Cardiac muscle cell (in vitro differentiated cells and primary cell): ENCODE measurements at regions not wholly inside any gene's neighbourhood (a gene's known extent, or its start where the extent isn't known, plus 50 kb on each side); places are given as distances from the start of the nearest gene placed in this dataset.

Experiments
- DNase-seq, 2 donors: peaks; one replicate each; pipeline versions ENCODE4 v3.0.0 to v3.0.0-alpha.2; 2010 to 2017; ENCODE audit warnings: low read depth in 1 of 2, low spot score in 1 of 2
- H3K27ac ChIP-seq: fragments of 200-600 bp; sonication (generic); 2 replicates; pipeline ENCODE4 v1.5.1; 2016
- H3K27me3 ChIP-seq: fragments of 200-600 bp; sonication (generic); 2 replicates; pipeline ENCODE4 v1.6.0; 2016; ENCODE audit warnings: control low read depth
- H3K36me3 ChIP-seq: fragments of 200-600 bp; sonication (generic); 2 replicates; pipeline ENCODE4 v1.5.1; 2016; ENCODE audit warnings: control low read depth
- H3K4me1 ChIP-seq: fragments of 200-600 bp; sonication (generic); 2 replicates; pipeline ENCODE4 v1.8.1; 2017; ENCODE audit warnings: low read depth, mild to moderate bottlenecking, mixed run types
- H3K4me3 ChIP-seq: fragments of 200-600 bp; sonication (generic); 2 replicates; pipeline ENCODE4 v1.5.1; 2016; ENCODE audit warnings: mild to moderate bottlenecking
- H3K9me3 ChIP-seq: fragments of 200-600 bp; sonication (generic); 2 replicates; pipeline ENCODE4 v1.5.1; 2017; ENCODE audit warnings: low read depth, mild to moderate bottlenecking, control low read depth
- TF ChIP-seq, protein P1 (sequence below): IDR thresholded peaks from 2 replicates; pipeline ENCODE4 v1.5.1; 2012; ENCODE audit warnings: low read depth, mild to moderate bottlenecking, low read length

DNA sequence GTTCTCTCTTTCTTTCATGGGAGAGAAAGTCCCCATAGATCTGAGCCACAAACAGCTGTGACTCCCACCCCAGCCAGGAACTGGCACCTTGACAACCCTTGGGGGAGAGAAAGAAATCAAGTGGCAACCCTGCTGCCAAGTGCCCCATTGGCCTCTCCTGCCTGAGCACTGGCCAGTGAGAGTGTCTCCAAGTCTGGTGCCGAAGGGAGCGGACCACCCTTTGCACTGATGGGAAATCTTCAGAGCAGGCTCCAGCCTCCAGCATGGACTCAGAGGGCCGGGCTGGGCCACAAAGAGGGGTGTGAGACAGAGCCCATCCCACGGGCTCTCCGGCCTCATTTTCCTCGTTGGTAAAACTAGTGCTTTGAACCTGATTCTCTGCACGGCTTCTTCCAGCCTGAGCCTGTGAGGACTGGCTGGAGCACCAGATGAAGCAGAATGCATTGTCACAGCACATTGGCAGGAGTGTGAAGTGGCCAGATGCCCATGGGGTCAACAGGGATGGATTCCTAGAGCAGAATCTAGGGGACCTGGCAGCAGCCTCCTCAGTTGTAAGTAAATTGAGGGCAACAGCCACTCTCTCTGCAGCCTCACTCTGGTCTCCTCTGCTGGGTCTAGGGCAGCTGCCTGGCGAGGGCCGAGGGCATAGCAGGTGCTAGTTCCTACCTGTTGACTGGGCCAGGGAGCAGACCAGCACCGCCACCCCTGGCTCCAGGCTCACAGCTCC lies 81.4 kb downstream of the TRIM29 start:
- H3K4me1 ChIP-seq: no peaks in the 10 kb centered on the region
- no peaks in the 10 kb centered on the region for H3K36me3 ChIP-seq
- no peak overlapping the region for H3K27ac ChIP-seq
- TF ChIP-seq, protein P1, sequence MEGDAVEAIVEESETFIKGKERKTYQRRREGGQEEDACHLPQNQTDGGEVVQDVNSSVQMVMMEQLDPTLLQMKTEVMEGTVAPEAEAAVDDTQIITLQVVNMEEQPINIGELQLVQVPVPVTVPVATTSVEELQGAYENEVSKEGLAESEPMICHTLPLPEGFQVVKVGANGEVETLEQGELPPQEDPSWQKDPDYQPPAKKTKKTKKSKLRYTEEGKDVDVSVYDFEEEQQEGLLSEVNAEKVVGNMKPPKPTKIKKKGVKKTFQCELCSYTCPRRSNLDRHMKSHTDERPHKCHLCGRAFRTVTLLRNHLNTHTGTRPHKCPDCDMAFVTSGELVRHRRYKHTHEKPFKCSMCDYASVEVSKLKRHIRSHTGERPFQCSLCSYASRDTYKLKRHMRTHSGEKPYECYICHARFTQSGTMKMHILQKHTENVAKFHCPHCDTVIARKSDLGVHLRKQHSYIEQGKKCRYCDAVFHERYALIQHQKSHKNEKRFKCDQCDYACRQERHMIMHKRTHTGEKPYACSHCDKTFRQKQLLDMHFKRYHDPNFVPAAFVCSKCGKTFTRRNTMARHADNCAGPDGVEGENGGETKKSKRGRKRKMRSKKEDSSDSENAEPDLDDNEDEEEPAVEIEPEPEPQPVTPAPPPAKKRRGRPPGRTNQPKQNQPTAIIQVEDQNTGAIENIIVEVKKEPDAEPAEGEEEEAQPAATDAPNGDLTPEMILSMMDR: no peak
- H3K27me3 ChIP-seq: no peaks in the 10 kb centered on the region
- no peak overlapping the region for H3K4me3 ChIP-seq
- no peaks in the 10 kb centered on the region for H3K9me3 ChIP-seq
- no peak for DNase-seq

DNA sequence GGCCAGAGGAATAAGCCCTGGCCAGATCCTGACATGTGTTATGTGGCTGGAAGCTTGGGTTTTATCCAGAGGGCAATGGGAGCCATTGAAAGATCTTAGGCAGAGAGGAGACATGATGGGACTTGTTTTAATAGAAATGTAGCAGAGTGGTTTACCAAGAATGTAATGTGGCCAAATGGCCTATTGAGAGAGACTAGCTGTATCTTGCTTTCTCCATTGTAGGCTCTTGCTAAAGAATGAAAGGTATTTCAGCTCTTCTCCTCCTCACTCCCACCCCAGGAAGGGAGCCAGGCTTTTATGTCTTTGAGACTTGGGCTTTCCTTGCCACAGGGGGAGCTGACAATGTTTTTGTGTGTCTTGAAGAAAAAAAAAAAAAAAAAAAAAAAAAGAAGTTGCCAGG lies 82.3 kb downstream of the TRIM29 start:
- TF ChIP-seq, protein P1: no peak
- peak; percentile 17 to 34 for DNase-seq
- Histone ChIP-seq H3K4me3 (no peak overlapping the region), H3K36me3 (no peaks in the 10 kb centered on the region), H3K4me1 (no peaks in the 10 kb centered on the region), H3K27me3 (no peaks in the 10 kb centered on the region), H3K9me3 (no peaks in the 10 kb centered on the region), H3K27ac (no peak overlapping the region)

DNA sequence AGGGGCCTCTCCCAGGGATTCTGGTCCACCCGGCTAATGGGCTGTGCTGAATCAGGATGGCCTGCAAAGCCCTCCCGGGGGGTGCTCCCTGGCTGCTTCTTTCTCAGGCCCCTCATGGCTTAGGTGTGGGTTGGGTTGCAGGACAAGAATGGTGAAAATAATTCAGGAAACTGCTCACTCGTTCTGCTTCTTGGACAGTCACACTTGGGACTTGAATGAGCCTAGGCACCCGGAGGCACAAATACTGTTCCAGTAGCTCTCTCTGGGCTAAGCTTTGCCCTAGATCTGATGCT lies 83.2 kb downstream of the TRIM29 start:
- no peak for DNase-seq
- no peaks in the 10 kb centered on the region for H3K9me3 ChIP-seq

DNA sequence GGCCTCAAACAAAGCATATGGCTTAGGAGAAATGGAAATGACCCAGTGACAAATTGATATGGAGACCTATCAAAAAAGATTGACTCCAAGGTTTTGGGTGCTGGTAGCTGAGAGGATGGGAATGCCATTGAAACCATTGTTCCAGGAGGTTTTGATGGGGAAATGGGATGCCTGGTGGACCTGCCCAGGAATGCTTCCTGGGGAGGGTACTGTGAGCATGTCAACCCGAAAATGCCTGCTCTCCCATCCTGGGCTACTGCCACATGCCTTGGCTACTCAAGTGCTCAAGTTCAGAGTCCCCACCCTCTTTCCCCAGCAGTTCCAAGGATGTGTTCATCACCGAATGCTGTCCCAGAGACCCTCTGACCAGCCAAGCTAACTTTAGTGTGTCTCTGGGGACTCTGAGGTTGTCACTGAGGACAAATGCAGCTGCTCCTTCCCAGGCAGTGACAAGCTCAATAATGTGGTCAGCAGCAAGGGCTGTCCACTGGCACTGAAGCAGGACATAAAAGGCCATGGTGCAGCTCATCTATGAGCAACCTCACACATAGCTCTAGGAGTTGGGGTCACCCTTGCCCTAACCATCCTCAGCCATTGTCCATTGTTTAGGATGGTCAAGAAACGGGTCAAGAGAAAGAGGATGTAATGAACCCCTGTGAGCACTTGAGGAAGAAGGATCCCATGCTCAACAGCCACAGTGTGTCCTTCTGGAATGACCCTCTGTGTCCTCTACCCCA lies 83.7 kb downstream of the TRIM29 start:
- Histone ChIP-seq H3K9me3 (no peaks in the 10 kb centered on the region), H3K4me1 (no peaks in the 10 kb centered on the region), H3K27me3 (no peaks in the 10 kb centered on the region), H3K4me3 (no peak overlapping the region), H3K27ac (no peak overlapping the region), H3K36me3 (no peaks in the 10 kb centered on the region)
- TF ChIP-seq, protein P1: no peak
- no peak for DNase-seq

More for the DNA sequence above, 83.2 kb downstream of the TRIM29 start:
- H3K27me3 ChIP-seq: no peaks in the 10 kb centered on the region
- TF ChIP-seq, protein P1: no peak
- H3K36me3 ChIP-seq: no peaks in the 10 kb centered on the region
- H3K4me3 ChIP-seq: no peak overlapping the region
- H3K4me1 ChIP-seq: no peaks in the 10 kb centered on the region
- no peak overlapping the region for H3K27ac ChIP-seq

DNA sequence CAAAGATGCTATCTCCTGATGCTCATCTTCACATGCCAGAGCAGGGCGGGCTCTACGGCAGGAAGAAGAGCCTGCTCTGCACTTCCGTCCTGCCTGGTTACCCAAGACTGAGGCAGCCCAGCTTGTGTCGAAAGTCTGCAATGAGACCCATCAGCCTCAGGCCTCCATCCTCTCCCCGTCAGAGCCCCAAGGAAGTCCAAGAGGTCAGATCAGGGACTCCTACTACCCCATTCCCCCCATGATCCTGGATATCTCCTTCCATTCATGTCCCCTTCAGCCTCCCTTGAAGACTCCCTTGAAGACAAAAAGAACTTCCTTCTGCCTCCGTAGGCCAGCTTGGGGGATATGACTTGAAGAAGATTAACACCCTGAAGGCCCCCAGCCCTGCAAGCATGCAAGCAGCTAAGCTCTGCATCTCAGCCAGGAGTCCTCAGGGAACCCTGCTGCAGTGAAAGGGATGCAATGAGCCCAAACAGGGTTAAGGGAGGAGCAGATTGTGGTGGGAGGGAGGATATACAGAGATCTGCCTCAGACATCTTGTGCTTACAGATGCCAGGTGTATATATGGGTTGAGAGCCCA lies 85.6 kb downstream of the TRIM29 start:
- Histone ChIP-seq H3K27ac (no peak overlapping the region), H3K27me3 (no peaks in the 10 kb centered on the region), H3K9me3 (peaks cover 1% of the 10 kb centered on the region), H3K4me3 (no peak overlapping the region), H3K4me1 (no peaks in the 10 kb centered on the region), H3K36me3 (no peaks in the 10 kb centered on the region)
- DNase-seq: no peak
- TF ChIP-seq, protein P1: no peak
